Panc1 (cell line): ENCODE measurements at regions not wholly inside any gene's neighbourhood (a gene's known extent, or its start where the extent isn't known, plus 50 kb on each side); places are given as distances from the start of the nearest gene placed in this dataset.

Experiments used
- SIN3A ChIP-seq: IDR thresholded peaks from 2 replicates; pipeline ENCODE4 v1.6.1; 2012; ENCODE audit warnings: low read depth, mild to moderate bottlenecking, low read length, moderate library complexity, borderline replicate concordance; ENCODE audit not compliant: insufficient read depth
- TF ChIP-seq, protein P1 (sequence below): fragments of 450-650 bp; IDR thresholded peaks from 2 replicates; pipeline ENCODE4 v1.5.1; 2017; ENCODE audit warnings: mild to moderate bottlenecking

GRCh38 chr14:34324363-34324795 is 137.7 kb downstream of the SPTSSA start:
- TF ChIP-seq, protein P1, sequence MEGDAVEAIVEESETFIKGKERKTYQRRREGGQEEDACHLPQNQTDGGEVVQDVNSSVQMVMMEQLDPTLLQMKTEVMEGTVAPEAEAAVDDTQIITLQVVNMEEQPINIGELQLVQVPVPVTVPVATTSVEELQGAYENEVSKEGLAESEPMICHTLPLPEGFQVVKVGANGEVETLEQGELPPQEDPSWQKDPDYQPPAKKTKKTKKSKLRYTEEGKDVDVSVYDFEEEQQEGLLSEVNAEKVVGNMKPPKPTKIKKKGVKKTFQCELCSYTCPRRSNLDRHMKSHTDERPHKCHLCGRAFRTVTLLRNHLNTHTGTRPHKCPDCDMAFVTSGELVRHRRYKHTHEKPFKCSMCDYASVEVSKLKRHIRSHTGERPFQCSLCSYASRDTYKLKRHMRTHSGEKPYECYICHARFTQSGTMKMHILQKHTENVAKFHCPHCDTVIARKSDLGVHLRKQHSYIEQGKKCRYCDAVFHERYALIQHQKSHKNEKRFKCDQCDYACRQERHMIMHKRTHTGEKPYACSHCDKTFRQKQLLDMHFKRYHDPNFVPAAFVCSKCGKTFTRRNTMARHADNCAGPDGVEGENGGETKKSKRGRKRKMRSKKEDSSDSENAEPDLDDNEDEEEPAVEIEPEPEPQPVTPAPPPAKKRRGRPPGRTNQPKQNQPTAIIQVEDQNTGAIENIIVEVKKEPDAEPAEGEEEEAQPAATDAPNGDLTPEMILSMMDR = peak; percentile 65
- no peak for TF ChIP-seq SIN3A
